ENCODE measurements at regions not wholly inside any gene's neighbourhood (a gene's known extent, or its start where the extent isn't known, plus 50 kb on each side); places are given as distances from the start of the nearest gene placed in this dataset.

DNA sequence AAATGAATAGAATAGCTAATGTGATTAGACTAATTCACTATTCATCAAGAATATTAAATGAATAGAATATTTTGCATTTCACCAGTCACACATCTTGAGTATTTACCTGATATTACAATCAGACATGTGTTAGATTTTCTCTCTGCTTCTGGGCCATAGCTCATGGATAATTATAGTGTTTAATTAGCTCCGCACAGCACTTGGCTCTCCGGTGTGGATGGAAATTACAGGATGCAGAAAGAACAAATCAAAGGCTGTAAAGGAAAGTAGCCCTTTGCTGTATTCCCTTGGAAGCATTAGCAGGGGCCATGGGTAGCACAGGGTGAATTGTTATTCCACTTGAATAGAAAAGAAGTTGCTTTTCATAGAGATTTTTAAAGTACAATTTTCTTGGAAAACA is 320.3 kb upstream of the SORL1-AS1 start:
- Histone ChIP-seq H3K27ac (no peak overlapping the region), H3K9me3 (no peaks in the 10 kb centered on the region), H3K4me1 (no peaks in the 10 kb centered on the region), H3K4me3 (no peak overlapping the region), H3K36me3 (no peaks in the 10 kb centered on the region), H3K27me3 (no peaks in the 10 kb centered on the region)
- intact Hi-C loops (cut with DNase I) = no loop called here
- TF ChIP-seq CTCF (IDR thresholded peaks at IDR 0.05) (no peak), POLR2A (IDR thresholded peaks at IDR 0.05) (no peak)
- DNase-seq = no peak
- WGBS, 2 donors = 80 to 84% methylated on average over 2 of the region's 2 CpGs

GRCh38 chr11:121770939-121771595 is 318.3 kb upstream of the SORL1-AS1 start:
- no peak for DNase-seq
- intact Hi-C loops (cut with DNase I) = no loop called here
- H3K4me1 ChIP-seq = no peaks in the 10 kb centered on the region
- no peak for TF ChIP-seq CTCF (IDR thresholded peaks at IDR 0.05)
- no peak for TF ChIP-seq POLR2A (IDR thresholded peaks at IDR 0.05)
- H3K9me3 ChIP-seq = no peaks in the 10 kb centered on the region
- 60 to 69% methylated on average over 4 of the region's 4 CpGs for WGBS, 2 donors
- no peak overlapping the region for H3K4me3 ChIP-seq
- no peaks in the 10 kb centered on the region for H3K36me3 ChIP-seq
- no peak overlapping the region for H3K27ac ChIP-seq
- H3K27me3 ChIP-seq = no peaks in the 10 kb centered on the region

DNA sequence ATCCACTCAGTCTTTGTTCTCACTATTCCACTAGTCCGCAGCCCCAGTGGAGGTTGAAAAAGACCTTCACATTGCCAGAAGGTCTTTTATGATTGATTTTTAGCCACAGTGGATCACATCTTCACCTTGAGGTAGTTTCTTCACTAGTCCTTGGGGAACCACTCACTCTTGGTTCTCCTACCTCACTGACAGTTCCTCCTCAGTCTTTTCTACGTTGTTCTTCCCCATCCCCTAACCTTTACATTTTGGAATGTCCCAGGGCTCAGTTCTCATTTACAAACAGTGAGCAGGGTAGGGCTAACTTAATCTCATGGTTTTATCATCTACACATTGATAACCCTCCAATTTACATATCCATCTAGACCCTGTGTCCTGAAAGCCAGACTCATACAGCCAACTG is 316.4 kb upstream of the SORL1-AS1 start:
- H3K4me3 ChIP-seq = no peak overlapping the region
- intact Hi-C loops (cut with DNase I) = no loop called here
- no peaks in the 10 kb centered on the region for H3K36me3 ChIP-seq
- no peak for TF ChIP-seq CTCF (IDR thresholded peaks at IDR 0.05)
- H3K4me1 ChIP-seq = no peaks in the 10 kb centered on the region
- 85 to 92% methylated on average over 2 of the region's 2 CpGs for WGBS, 2 donors
- no peaks in the 10 kb centered on the region for H3K9me3 ChIP-seq
- no peak for DNase-seq
- no peaks in the 10 kb centered on the region for H3K27me3 ChIP-seq
- H3K27ac ChIP-seq = no peak overlapping the region

- intact Hi-C loops (cut with DNase I) = no loop called here
- no peak overlapping the region for H3K4me3 ChIP-seq
- TF ChIP-seq CTCF (IDR thresholded peaks at IDR 0.05) (no peak), POLR2A (IDR thresholded peaks at IDR 0.05) (no peak)
- H3K9me3 ChIP-seq = no peaks in the 10 kb centered on the region
- H3K4me1 ChIP-seq = peaks cover 0 to 6% (median 6%) of the 10 kb centered on the region in 3 donors
- H3K27me3 ChIP-seq = peaks cover 0 to 5% (median 0%) of the 10 kb centered on the region in 4 donors
- no peak overlapping the region for H3K27ac ChIP-seq
- H3K36me3 ChIP-seq = no peaks in the 10 kb centered on the region
- WGBS, 2 donors = 49 to 69% methylated on average over 3 of the region's 3 CpGs
- no peak for DNase-seq
These were observed 314.7 kb upstream of the SORL1-AS1 start for GRCh38 chr11:121767433-121767832.

DNA sequence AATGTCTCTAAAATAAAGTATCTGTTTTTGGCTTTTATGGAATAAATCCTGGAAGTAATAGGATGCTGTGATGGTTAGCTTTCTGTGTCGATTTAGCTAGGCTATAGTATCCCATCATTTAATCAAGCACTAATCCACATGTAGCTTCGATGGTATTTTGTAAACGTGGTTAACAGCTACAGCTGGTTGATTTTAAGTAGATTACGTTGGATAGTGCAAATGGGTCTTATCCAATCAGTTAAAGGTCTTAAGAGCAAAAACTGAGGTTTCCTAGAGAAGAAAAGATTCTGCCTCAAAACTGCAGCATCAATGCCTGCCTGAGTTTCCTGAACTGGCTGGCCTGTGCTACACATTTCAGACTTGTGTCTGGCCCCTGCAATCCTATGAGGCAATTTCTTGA is 314.2 kb upstream of the SORL1-AS1 start:
- no peak for DNase-seq
- WGBS, 2 donors = 54 to 71% methylated on average over 4 of the region's 4 CpGs
- no peak overlapping the region for H3K4me3 ChIP-seq
- H3K4me1 ChIP-seq = peaks cover 0 to 6% (median 6%) of the 10 kb centered on the region in 3 donors
- no peaks in the 10 kb centered on the region for H3K9me3 ChIP-seq
- no peaks in the 10 kb centered on the region for H3K36me3 ChIP-seq
- H3K27me3 ChIP-seq = peaks cover 0 to 5% (median 0%) of the 10 kb centered on the region in 4 donors
- intact Hi-C loops (cut with DNase I) = no loop called here
- TF ChIP-seq CTCF (IDR thresholded peaks at IDR 0.05) = no peak
- no peak for TF ChIP-seq POLR2A (IDR thresholded peaks at IDR 0.05)
- H3K27ac ChIP-seq = no peak overlapping the region
